Right lobe of liver (tissue), 4 donors: ENCODE measurements at regions not wholly inside any gene's neighbourhood (a gene's known extent, or its start where the extent isn't known, plus 50 kb on each side); places are given as distances from the start of the nearest gene placed in this dataset.

ENCODE experiments used
- POLR2A ChIP-seq: fragments of 450-650 bp; IDR thresholded peaks from one replicate; pipeline ENCODE4 v1.6.1; 2017; ENCODE audit warnings: antibody characterized with exemption, mild to moderate bottlenecking
- TF ChIP-seq, protein P1 (sequence below), 4 donors: fragments of 200-600 bp in 3 of 4; fragments of 450-650 bp in 1 of 4; IDR thresholded peaks; one replicate each; pipeline versions ENCODE4 v1.5.1 to v1.8.0; 2016 to 2022; ENCODE audit warnings: antibody characterized with exemption in 4 of 4, mild to moderate bottlenecking in 2 of 4
- donor health status: DM: no; HTN: no; CAD: no.
- donor health status: DM: no; HTN: no; CAD: no.
- donor health status: DM: no; HTN: yes; CAD: no.

GRCh38 chr4:175129797-175130196, 211.6 kb downstream of the ADAM29 start:
- TF ChIP-seq POLR2A = no peak
- TF ChIP-seq, protein P1, sequence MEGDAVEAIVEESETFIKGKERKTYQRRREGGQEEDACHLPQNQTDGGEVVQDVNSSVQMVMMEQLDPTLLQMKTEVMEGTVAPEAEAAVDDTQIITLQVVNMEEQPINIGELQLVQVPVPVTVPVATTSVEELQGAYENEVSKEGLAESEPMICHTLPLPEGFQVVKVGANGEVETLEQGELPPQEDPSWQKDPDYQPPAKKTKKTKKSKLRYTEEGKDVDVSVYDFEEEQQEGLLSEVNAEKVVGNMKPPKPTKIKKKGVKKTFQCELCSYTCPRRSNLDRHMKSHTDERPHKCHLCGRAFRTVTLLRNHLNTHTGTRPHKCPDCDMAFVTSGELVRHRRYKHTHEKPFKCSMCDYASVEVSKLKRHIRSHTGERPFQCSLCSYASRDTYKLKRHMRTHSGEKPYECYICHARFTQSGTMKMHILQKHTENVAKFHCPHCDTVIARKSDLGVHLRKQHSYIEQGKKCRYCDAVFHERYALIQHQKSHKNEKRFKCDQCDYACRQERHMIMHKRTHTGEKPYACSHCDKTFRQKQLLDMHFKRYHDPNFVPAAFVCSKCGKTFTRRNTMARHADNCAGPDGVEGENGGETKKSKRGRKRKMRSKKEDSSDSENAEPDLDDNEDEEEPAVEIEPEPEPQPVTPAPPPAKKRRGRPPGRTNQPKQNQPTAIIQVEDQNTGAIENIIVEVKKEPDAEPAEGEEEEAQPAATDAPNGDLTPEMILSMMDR (IDR thresholded peaks at IDR 0.05) = no peak
